Tibial nerve (tissue), 4 donors: ENCODE measurements at regions not wholly inside any gene's neighbourhood (a gene's known extent, or its start where the extent isn't known, plus 50 kb on each side); places are given as distances from the start of the nearest gene placed in this dataset.

Source experiments
- DNase-seq, 2 donors: peaks; one replicate each; pipeline ENCODE4 v3.0.0-alpha.2; 2019; ENCODE audit warnings: low spot score in 2 of 2
- H3K27ac ChIP-seq, 4 donors: fragments of 200-600 bp; sonication (generic) in 3 of 4; one replicate each; pipeline ENCODE4 v1.5.1; 2017 to 2019; ENCODE audit warnings: mild to moderate bottlenecking in 1 of 4
- H3K27me3 ChIP-seq, 2 donors: fragments of 200-600 bp; sonication (generic) in 1 of 2; one replicate each; pipeline versions ENCODE4 v1.5.1 to v1.6.0; 2017 to 2019
- H3K36me3 ChIP-seq, 3 donors: fragments of 200-600 bp; sonication (generic); one replicate each; pipeline ENCODE4 v1.5.1; 2018 to 2019
- H3K4me1 ChIP-seq, 4 donors: fragments of 200-600 bp; sonication (generic) in 3 of 4; one replicate each; pipeline ENCODE4 v1.5.1; 2017 to 2019
- H3K4me3 ChIP-seq, 4 donors: fragments of 200-600 bp; sonication (generic) in 3 of 4; one replicate each; pipeline ENCODE4 v1.5.1; 2017 to 2019; ENCODE audit warnings: mild to moderate bottlenecking in 1 of 4, moderate library complexity in 1 of 4
- H3K9me3 ChIP-seq, 4 donors: fragments of 200-600 bp; sonication (generic) in 3 of 4; one replicate each; pipeline ENCODE4 v1.5.1; 2017 to 2019
- EP300 ChIP-seq, 2 donors: sonication (generic); formaldehyde crosslinking; IDR thresholded peaks; one replicate each; pipeline ENCODE4 v1.6.1; 2017; ENCODE audit warnings: antibody characterized with exemption in 2 of 2, mild to moderate bottlenecking in 1 of 2
- POLR2A ChIP-seq, 2 donors: fragments of 450-650 bp; IDR thresholded peaks; one replicate each; pipeline ENCODE4 v1.6.1; 2017; ENCODE audit warnings: antibody characterized with exemption in 2 of 2, mild to moderate bottlenecking in 2 of 2, moderate library complexity in 2 of 2
- WGBS, 2 donors: methylation state at CpG; one replicate each; pipeline ENCODE4 v1.1.5; 2018; 5-methylcytosine and 5-hydroxymethylcytosine counted together
- TF ChIP-seq, protein P1 (sequence below), 5 experiments: fragments of 200-600 bp in 3 of 5; fragments of 450-650 bp in 2 of 5; sonication (generic) in 3 of 5; IDR thresholded peaks; one replicate each; pipeline ENCODE4 v1.5.1; 2016 to 2019; ENCODE audit warnings: antibody characterized with exemption in 5 of 5, mild to moderate bottlenecking in 3 of 5, moderate library complexity in 2 of 5

GRCh38 chr10:75326306-75326705 lies 75.3 kb downstream of the ZNF503 start:
- TF ChIP-seq EP300 (IDR thresholded peaks at IDR 0.05): no peak
- TF ChIP-seq, protein P1, sequence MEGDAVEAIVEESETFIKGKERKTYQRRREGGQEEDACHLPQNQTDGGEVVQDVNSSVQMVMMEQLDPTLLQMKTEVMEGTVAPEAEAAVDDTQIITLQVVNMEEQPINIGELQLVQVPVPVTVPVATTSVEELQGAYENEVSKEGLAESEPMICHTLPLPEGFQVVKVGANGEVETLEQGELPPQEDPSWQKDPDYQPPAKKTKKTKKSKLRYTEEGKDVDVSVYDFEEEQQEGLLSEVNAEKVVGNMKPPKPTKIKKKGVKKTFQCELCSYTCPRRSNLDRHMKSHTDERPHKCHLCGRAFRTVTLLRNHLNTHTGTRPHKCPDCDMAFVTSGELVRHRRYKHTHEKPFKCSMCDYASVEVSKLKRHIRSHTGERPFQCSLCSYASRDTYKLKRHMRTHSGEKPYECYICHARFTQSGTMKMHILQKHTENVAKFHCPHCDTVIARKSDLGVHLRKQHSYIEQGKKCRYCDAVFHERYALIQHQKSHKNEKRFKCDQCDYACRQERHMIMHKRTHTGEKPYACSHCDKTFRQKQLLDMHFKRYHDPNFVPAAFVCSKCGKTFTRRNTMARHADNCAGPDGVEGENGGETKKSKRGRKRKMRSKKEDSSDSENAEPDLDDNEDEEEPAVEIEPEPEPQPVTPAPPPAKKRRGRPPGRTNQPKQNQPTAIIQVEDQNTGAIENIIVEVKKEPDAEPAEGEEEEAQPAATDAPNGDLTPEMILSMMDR (IDR thresholded peaks at IDR 0.05): no peak
- TF ChIP-seq POLR2A (IDR thresholded peaks at IDR 0.05): no peak
- Histone ChIP-seq H3K27me3 (no peaks in the 10 kb centered on the region), H3K27ac (no peak overlapping the region), H3K4me3 (no peak overlapping the region), H3K36me3 (no peaks in the 10 kb centered on the region), H3K4me1 (no peaks in the 10 kb centered on the region), H3K9me3 (peaks cover 0 to 10% (median 0%) of the 10 kb centered on the region in 4 donors)
- DNase-seq: no peak

GRCh38 chr10:75319274-75319673 lies 82.3 kb downstream of the ZNF503 start:
- DNase-seq: no peak
- TF ChIP-seq, protein P1 (IDR thresholded peaks at IDR 0.05): no peak
- no peak for TF ChIP-seq EP300 (IDR thresholded peaks at IDR 0.05)
- TF ChIP-seq POLR2A (IDR thresholded peaks at IDR 0.05): no peak
- Histone ChIP-seq H3K4me3 (no peak overlapping the region), H3K27ac (no peak overlapping the region), H3K9me3 (peaks cover 0 to 70% (median 2%) of the 10 kb centered on the region in 4 donors), H3K27me3 (no peaks in the 10 kb centered on the region), H3K36me3 (no peaks in the 10 kb centered on the region), H3K4me1 (no peaks in the 10 kb centered on the region)

DNA sequence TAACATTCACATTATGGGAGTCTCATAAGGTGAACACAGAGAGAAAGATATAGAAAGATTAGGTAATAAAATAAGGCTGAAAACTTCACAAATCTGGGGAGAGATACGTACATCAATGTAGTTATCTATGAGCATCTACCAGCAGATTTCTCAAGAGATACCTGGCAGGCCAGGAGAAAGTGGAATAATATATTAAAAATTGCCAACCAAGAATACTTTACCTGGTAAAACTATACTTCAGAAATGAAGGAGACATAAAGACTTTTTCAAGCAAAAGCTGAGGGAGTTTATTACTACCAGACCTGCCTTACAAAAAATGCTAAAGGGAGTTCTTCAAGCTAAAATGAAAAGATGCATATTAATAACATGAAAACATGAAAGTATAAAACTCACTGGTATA lies 78.8 kb upstream of the COMTD1 start:
- Histone ChIP-seq H3K4me1 (no peaks in the 10 kb centered on the region), H3K9me3 (peaks cover 0 to 65% (median 2%) of the 10 kb centered on the region in 4 donors), H3K27me3 (no peaks in the 10 kb centered on the region), H3K27ac (no peak overlapping the region), H3K36me3 (no peaks in the 10 kb centered on the region), H3K4me3 (no peak overlapping the region)
- WGBS, 2 donors: 80 to 86% methylated on average over 1 of the region's 1 CpG
- no peak for DNase-seq
- no peak for TF ChIP-seq POLR2A (IDR thresholded peaks at IDR 0.05)
- TF ChIP-seq, protein P1 (IDR thresholded peaks at IDR 0.05): no peak
- no peak for TF ChIP-seq EP300 (IDR thresholded peaks at IDR 0.05)

- no peaks in the 10 kb centered on the region for H3K27me3 ChIP-seq
Observed at GRCh38 chr10:75312440-75312839, 76.7 kb upstream of the COMTD1 start.

GRCh38 chr10:75305675-75306074 lies 69.9 kb upstream of the COMTD1 start:
- peaks cover 0 to 18% (median 2%) of the 10 kb centered on the region in 4 donors for H3K9me3 ChIP-seq
- H3K4me1 ChIP-seq: no peaks in the 10 kb centered on the region
- H3K4me3 ChIP-seq: no peak overlapping the region
- no peak overlapping the region for H3K27ac ChIP-seq
- no peaks in the 10 kb centered on the region for H3K36me3 ChIP-seq
- DNase-seq: no peak
- no peaks in the 10 kb centered on the region for H3K27me3 ChIP-seq
- TF ChIP-seq, protein P1 (IDR thresholded peaks at IDR 0.05): no peak
- no peak for TF ChIP-seq EP300 (IDR thresholded peaks at IDR 0.05)
- TF ChIP-seq POLR2A (IDR thresholded peaks at IDR 0.05): no peak

More at GRCh38 chr10:75312440-75312839, 76.7 kb upstream of the COMTD1 start:
- DNase-seq: no peak
- TF ChIP-seq EP300 (IDR thresholded peaks at IDR 0.05) (no peak), POLR2A (IDR thresholded peaks at IDR 0.05) (no peak)
- TF ChIP-seq, protein P1 (IDR thresholded peaks at IDR 0.05): no peak
- peaks cover 0 to 47% (median 0%) of the 10 kb centered on the region in 4 donors for H3K9me3 ChIP-seq
- no peaks in the 10 kb centered on the region for H3K36me3 ChIP-seq
- no peaks in the 10 kb centered on the region for H3K4me1 ChIP-seq
- no peak overlapping the region for H3K27ac ChIP-seq
- H3K4me3 ChIP-seq: no peak overlapping the region
